Ishikawa (cell line): ENCODE measurements at regions not wholly inside any gene's neighbourhood (a gene's known extent, or its start where the extent isn't known, plus 50 kb on each side); places are given as distances from the start of the nearest gene placed in this dataset.

Source experiments
- CEBPB ChIP-seq: IDR thresholded peaks from 2 replicates; pipeline ENCODE4 v1.6.1; 2012
- CREB1 ChIP-seq: IDR thresholded peaks from 2 replicates; pipeline ENCODE4 v1.6.1; 2012; ENCODE audit warnings: low read depth
- EGR1 ChIP-seq: IDR thresholded peaks from 2 replicates; pipeline ENCODE4 v1.6.1; 2012
- EP300 ChIP-seq: IDR thresholded peaks from 2 replicates; pipeline ENCODE4 v1.6.1; 2012; ENCODE audit warnings: borderline replicate concordance
- FOXM1 ChIP-seq: IDR thresholded peaks from 2 replicates; pipeline ENCODE4 v1.6.1; 2012; ENCODE audit warnings: low read depth, borderline replicate concordance
- NFIC ChIP-seq: IDR thresholded peaks from 2 replicates; pipeline ENCODE4 v1.6.1; 2012
- RAD21 ChIP-seq: IDR thresholded peaks from 2 replicates; pipeline ENCODE4 v1.6.1; 2012; ENCODE audit warnings: low read depth
- TAF1 ChIP-seq: IDR thresholded peaks from 2 replicates; pipeline ENCODE4 v1.6.1; 2012; ENCODE audit warnings: low read depth, mild to moderate bottlenecking
- TCF12 ChIP-seq: IDR thresholded peaks from 2 replicates; pipeline ENCODE4 v1.6.1; 2012; ENCODE audit warnings: low read depth
- TEAD4 ChIP-seq: IDR thresholded peaks from 2 replicates; pipeline ENCODE4 v1.6.1; 2012
- YY1 ChIP-seq: IDR thresholded peaks from 2 replicates; pipeline ENCODE4 v1.6.1; 2012; ENCODE audit warnings: low read depth
- ZBTB7A ChIP-seq: IDR thresholded peaks from 2 replicates; pipeline ENCODE4 v1.6.1; 2012; ENCODE audit warnings: low read depth
- TF ChIP-seq, protein P1 (sequence below): IDR thresholded peaks from 2 replicates; pipeline ENCODE4 v1.6.1; 2012; ENCODE audit warnings: low read depth, mild to moderate bottlenecking
- TF ChIP-seq, protein P2 (sequence below): IDR thresholded peaks from 2 replicates; pipeline ENCODE4 v1.6.1; 2012
- TF ChIP-seq, protein P3 (sequence below): IDR thresholded peaks from 2 replicates; pipeline ENCODE4 v1.6.1; 2012

DNA sequence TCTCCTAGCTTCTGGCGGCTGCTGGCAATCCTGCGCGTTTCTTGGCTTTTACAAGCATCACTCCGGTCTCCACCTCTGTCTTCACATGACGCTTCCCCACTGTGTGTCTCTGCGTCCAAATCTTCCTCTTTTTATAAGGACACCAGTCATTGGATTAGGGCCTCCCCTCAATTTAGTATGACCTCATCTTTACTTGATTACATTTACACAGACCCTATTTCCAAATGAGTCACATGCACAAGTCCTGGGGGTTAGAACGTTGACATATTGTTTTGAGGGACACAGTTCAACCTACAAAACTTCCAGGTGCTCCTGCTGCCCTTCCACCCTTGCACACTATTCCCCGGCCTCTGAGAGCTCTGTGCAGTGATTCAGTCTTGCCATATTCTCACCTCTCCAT is 215.3 kb downstream of the OPA1 start:
- TF ChIP-seq, protein P1, sequence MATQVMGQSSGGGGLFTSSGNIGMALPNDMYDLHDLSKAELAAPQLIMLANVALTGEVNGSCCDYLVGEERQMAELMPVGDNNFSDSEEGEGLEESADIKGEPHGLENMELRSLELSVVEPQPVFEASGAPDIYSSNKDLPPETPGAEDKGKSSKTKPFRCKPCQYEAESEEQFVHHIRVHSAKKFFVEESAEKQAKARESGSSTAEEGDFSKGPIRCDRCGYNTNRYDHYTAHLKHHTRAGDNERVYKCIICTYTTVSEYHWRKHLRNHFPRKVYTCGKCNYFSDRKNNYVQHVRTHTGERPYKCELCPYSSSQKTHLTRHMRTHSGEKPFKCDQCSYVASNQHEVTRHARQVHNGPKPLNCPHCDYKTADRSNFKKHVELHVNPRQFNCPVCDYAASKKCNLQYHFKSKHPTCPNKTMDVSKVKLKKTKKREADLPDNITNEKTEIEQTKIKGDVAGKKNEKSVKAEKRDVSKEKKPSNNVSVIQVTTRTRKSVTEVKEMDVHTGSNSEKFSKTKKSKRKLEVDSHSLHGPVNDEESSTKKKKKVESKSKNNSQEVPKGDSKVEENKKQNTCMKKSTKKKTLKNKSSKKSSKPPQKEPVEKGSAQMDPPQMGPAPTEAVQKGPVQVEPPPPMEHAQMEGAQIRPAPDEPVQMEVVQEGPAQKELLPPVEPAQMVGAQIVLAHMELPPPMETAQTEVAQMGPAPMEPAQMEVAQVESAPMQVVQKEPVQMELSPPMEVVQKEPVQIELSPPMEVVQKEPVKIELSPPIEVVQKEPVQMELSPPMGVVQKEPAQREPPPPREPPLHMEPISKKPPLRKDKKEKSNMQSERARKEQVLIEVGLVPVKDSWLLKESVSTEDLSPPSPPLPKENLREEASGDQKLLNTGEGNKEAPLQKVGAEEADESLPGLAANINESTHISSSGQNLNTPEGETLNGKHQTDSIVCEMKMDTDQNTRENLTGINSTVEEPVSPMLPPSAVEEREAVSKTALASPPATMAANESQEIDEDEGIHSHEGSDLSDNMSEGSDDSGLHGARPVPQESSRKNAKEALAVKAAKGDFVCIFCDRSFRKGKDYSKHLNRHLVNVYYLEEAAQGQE: no peak
- TF ChIP-seq, protein P2, sequence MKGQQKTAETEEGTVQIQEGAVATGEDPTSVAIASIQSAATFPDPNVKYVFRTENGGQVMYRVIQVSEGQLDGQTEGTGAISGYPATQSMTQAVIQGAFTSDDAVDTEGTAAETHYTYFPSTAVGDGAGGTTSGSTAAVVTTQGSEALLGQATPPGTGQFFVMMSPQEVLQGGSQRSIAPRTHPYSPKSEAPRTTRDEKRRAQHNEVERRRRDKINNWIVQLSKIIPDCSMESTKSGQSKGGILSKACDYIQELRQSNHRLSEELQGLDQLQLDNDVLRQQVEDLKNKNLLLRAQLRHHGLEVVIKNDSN: no peak
- no peak for TF ChIP-seq YY1
- TF ChIP-seq TAF1: no peak
- no peak for TF ChIP-seq EP300
- no peak for TF ChIP-seq TCF12
- no peak for TF ChIP-seq RAD21
- no peak for TF ChIP-seq ZBTB7A
- no peak for TF ChIP-seq NFIC
- no peak for TF ChIP-seq CREB1
- TF ChIP-seq, protein P3, sequence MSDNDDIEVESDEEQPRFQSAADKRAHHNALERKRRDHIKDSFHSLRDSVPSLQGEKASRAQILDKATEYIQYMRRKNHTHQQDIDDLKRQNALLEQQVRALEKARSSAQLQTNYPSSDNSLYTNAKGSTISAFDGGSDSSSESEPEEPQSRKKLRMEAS: no peak
- TF ChIP-seq FOXM1: no peak
- no peak for TF ChIP-seq TEAD4

DNA sequence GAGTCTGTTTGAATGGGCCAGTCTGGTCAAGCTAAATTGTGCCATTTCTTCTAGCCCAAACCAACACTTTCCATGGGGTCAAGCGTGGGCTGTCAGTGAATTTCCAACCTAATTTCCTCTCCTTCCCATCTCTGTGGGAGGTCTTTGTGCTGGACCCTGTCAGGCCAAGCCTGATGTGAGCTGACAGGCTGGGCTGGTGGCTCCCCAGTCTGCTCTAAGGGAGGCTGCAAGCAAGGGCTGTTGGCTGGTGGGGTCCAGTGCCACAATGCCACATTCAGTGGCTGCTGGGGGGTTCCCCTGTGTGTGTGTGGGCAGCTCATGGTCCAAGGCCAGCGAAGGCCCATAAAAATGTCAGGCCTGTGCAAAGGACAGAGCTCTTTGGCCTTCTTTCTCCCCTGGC is 216.1 kb downstream of the OPA1 start:
- TF ChIP-seq, protein P3: no peak
- TF ChIP-seq TAF1 (no peak), YY1 (no peak), TEAD4 (no peak), RAD21 (no peak), FOXM1 (no peak), EGR1 (no peak), TCF12 (no peak), EP300 (no peak), CEBPB (no peak), CREB1 (no peak), NFIC (no peak), ZBTB7A (no peak)
- TF ChIP-seq, protein P1: no peak
- TF ChIP-seq, protein P2: no peak

DNA sequence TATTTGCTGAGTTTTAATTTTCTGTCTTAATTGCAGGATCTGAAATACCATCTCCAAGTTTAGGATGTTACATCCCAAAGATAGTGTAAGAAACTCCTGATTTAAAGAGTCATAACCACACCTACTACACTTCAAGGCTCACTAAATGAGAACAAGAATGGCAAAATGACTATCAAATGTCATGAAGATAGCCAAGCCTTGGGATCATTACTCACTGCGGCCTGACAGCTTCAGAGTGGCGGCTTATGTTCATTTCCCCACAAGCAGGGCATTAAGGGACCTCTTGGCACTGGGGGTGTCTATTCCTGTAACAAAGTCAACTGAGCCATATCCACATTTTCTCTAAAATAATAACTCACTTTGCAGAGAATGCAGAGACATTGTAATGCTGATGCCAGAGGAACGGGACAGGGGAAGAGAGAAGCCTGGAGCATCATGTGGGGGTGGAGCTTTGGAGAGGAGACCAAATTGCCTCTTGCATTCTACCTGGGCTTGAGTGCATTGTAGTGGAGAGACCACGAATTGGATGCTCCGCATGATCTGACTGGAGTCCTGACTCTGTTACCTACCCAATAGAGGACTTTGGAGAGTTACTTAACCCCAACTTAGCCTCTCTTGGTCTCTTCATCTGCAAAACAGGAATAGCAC is 219.2 kb downstream of the OPA1 start:
- TF ChIP-seq TEAD4: no peak
- TF ChIP-seq CREB1: no peak
- no peak for TF ChIP-seq YY1
- TF ChIP-seq CEBPB: no peak
- TF ChIP-seq, protein P2: no peak
- TF ChIP-seq ZBTB7A: no peak
- TF ChIP-seq, protein P1: no peak
- TF ChIP-seq, protein P3: no peak
- TF ChIP-seq TCF12: no peak
- no peak for TF ChIP-seq NFIC
- no peak for TF ChIP-seq RAD21
- no peak for TF ChIP-seq TAF1
- no peak for TF ChIP-seq FOXM1
- no peak for TF ChIP-seq EGR1
- no peak for TF ChIP-seq EP300
